ENCODE measurements at regions not wholly inside any gene's neighbourhood (a gene's known extent, or its start where the extent isn't known, plus 50 kb on each side); places are given as distances from the start of the nearest gene placed in this dataset.

DNA sequence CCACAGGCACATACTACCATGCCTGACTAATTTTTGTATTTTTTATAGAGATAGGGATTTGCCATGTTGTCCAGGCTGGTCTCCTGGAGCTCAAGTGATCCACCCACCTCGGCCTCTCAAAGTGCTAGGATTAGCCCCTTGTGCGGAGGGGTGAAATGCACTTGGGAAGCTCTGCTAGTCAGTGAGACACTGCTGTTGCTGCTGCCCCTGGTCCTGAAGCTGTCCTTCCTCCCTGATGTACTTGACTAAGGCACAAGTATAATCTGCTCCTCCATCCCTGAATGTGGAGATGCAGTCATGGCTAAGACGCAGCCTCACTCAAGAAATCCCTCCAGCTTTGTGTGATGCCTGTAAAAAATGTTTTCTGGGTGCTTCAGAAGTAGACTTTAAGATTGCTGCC lies 124.5 kb downstream of the KCTD15 start:
- Histone ChIP-seq H3K4me3 (replicated peaks in 1 of 3; ENCODE audit: low read depth in 2 of 3, low read length in 3 of 3) (no peak overlapping the region), H3K9me3 (replicated peaks in 1 of 2; ENCODE audit: control insufficient read depth in 1 of 2, insufficient read depth in 1 of 2, low read length in 2 of 2) (no peaks in the 10 kb centered on the region), H3K27me3 (ENCODE audit: control insufficient read depth in 2 of 2, insufficient read depth in 2 of 2, low read length in 2 of 2) (no peaks in the 10 kb centered on the region), H3K27ac (ENCODE audit: low read depth in 1 of 2, low read length in 2 of 2) (no peak overlapping the region), H4K20me1 (ENCODE audit: insufficient read depth, low read length) (no peaks in the 10 kb centered on the region), H2AFZ (ENCODE audit: insufficient read depth, low read depth, low read length, poor library complexity, severe bottlenecking) (no peak overlapping the region), H3K4me1 (ENCODE audit: control insufficient read depth in 1 of 2, insufficient read depth in 2 of 2, low read length in 2 of 2) (no peaks in the 10 kb centered on the region), H3K79me2 (ENCODE audit: insufficient read depth, low read length) (no peaks in the 10 kb centered on the region), H3K36me3 (replicated peaks in 1 of 2; ENCODE audit: control insufficient read depth in 1 of 2, insufficient read depth in 2 of 2, low read length in 2 of 2) (no peaks in the 10 kb centered on the region), H3K9ac (ENCODE audit: insufficient read depth, low read length, poor library complexity, severe bottlenecking) (no peak overlapping the region), H3K4me2 (replicated peaks; ENCODE audit: extremely low read depth, low read length, poor library complexity, severe bottlenecking) (no peak overlapping the region)
- Mint-ChIP-seq H3K36me3 (no peaks in the 10 kb centered on the region), H3K27ac (no peak overlapping the region), H3K4me1 (no peaks in the 10 kb centered on the region), H3K9me3 (peaks cover 0 to 5% (median 0%) of the 10 kb centered on the region in 7 donors), H3K27me3 (ENCODE audit: low read depth in 3 of 3) (peaks cover 7 to 17% (median 7%) of the 10 kb centered on the region in 3 donors), H3K4me3 (no peak overlapping the region)
- intact Hi-C loops (cut with micrococcal nuclease): no loop called here
- TF ChIP-seq CTCF (IDR thresholded peaks at IDR 0.05): no peak
- 94% methylated on average over 2 of the region's 3 CpGs for WGBS (ENCODE audit: insufficient coverage)
- no peak for DNase-seq

DNA sequence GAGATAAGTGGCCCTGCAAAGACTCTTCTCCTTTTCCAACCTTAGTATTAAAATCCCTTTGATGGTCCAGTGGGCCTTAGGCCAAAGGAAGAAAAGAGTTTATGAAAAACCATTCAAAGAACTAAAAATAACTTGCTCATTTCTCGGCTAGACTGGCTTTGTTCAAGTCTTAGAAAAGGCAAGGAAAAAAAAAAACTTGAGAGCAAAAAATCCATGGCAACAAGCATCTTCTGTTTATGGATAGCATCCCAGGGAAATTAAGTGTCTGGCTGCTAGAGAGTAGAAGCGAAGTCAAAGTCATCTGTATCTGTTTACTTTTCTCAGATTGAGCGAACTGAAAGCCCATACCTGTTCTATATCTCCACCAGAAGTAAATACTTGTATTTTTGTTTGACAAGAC lies 129.6 kb downstream of the KCTD15 start:
- no peak overlapping the region for H3K27ac Mint-ChIP-seq
- H3K27ac ChIP-seq (ENCODE audit: low read depth in 1 of 2, low read length in 2 of 2): no peak overlapping the region
- H3K4me2 ChIP-seq (replicated peaks; ENCODE audit: extremely low read depth, low read length, poor library complexity, severe bottlenecking): no peak overlapping the region
- intact Hi-C loops (cut with micrococcal nuclease): no loop called here
- H3K27me3 Mint-ChIP-seq (ENCODE audit: low read depth in 3 of 3): peaks cover 6 to 8% (median 8%) of the 10 kb centered on the region in 3 donors
- WGBS (ENCODE audit: insufficient coverage): no CpG with 5 or more reads among the region's 3 CpGs
- no peak overlapping the region for H3K4me3 Mint-ChIP-seq
- no peaks in the 10 kb centered on the region for H3K27me3 ChIP-seq (ENCODE audit: control insufficient read depth in 2 of 2, insufficient read depth in 2 of 2, low read length in 2 of 2)
- no peaks in the 10 kb centered on the region for H3K36me3 ChIP-seq (replicated peaks in 1 of 2; ENCODE audit: control insufficient read depth in 1 of 2, insufficient read depth in 2 of 2, low read length in 2 of 2)
- H3K79me2 ChIP-seq (ENCODE audit: insufficient read depth, low read length): no peaks in the 10 kb centered on the region
- H3K4me1 Mint-ChIP-seq: no peaks in the 10 kb centered on the region
- no peak overlapping the region for H2AFZ ChIP-seq (ENCODE audit: insufficient read depth, low read depth, low read length, poor library complexity, severe bottlenecking)
- no peaks in the 10 kb centered on the region for H3K9me3 ChIP-seq (replicated peaks in 1 of 2; ENCODE audit: control insufficient read depth in 1 of 2, insufficient read depth in 1 of 2, low read length in 2 of 2)
- H3K9me3 Mint-ChIP-seq: peaks cover 0 to 3% (median 2%) of the 10 kb centered on the region in 7 donors
- H3K9ac ChIP-seq (ENCODE audit: insufficient read depth, low read length, poor library complexity, severe bottlenecking): no peak overlapping the region
- TF ChIP-seq CTCF (IDR thresholded peaks at IDR 0.05): no peak
- DNase-seq: no peak
- H4K20me1 ChIP-seq (ENCODE audit: insufficient read depth, low read length): no peaks in the 10 kb centered on the region
- no peaks in the 10 kb centered on the region for H3K36me3 Mint-ChIP-seq
- H3K4me1 ChIP-seq (ENCODE audit: control insufficient read depth in 1 of 2, insufficient read depth in 2 of 2, low read length in 2 of 2): no peaks in the 10 kb centered on the region
- H3K4me3 ChIP-seq (replicated peaks in 1 of 3; ENCODE audit: low read depth in 2 of 3, low read length in 3 of 3): no peak overlapping the region
